Hematopoietic multipotent progenitor cell treated with erythropoietin and hydrocortisone succinate and interleukin-3 and kit ligand, for 8 days (in vitro differentiated cells): ENCODE measurements at regions not wholly inside any gene's neighbourhood (a gene's known extent, or its start where the extent isn't known, plus 50 kb on each side); places are given as distances from the start of the nearest gene placed in this dataset.

ENCODE experiments used
- DNase-seq: peaks from one replicate; pipeline ENCODE4 v3.0.0-alpha.2; 2015

- peak; percentile 4 for DNase-seq
Measured at GRCh38 chr2:120669121-120669952, 66.3 kb upstream of the GLI2 start.

- no peak for DNase-seq
Measured at GRCh38 chr2:120669971-120670370, 65.7 kb upstream of the GLI2 start.

- DNase-seq, result no peak
Measured at GRCh38 chr2:120670371-120670770, 65.3 kb upstream of the GLI2 start.

- no peak for DNase-seq
Measured at GRCh38 chr2:120670771-120671480, 64.7 kb upstream of the GLI2 start.

- no peak for DNase-seq
Measured at GRCh38 chr2:120672526-120673204, 63.0 kb upstream of the GLI2 start.

- no peak for DNase-seq
Measured at GRCh38 chr2:120673205-120673550, 62.5 kb upstream of the GLI2 start.

GRCh38 chr2:120673571-120674061 lies 62.1 kb upstream of the GLI2 start:
- no peak for DNase-seq

- no peak for DNase-seq
Measured at GRCh38 chr2:120674246-120675170, 61.2 kb upstream of the GLI2 start.

- DNase-seq, result peak; percentile 34
Measured at GRCh38 chr2:120675460-120676130, 60.1 kb upstream of the GLI2 start.

GRCh38 chr2:120677221-120677620 lies 58.4 kb upstream of the GLI2 start:
- DNase-seq, result no peak

GRCh38 chr2:120677696-120678247 lies 57.9 kb upstream of the GLI2 start:
- no peak for DNase-seq

GRCh38 chr2:120678251-120678650 lies 57.4 kb upstream of the GLI2 start:
- DNase-seq, result no peak

GRCh38 chr2:120678926-120679325 lies 56.7 kb upstream of the GLI2 start:
- DNase-seq, result no peak

- no peak for DNase-seq
Measured at GRCh38 chr2:120679526-120679925, 56.1 kb upstream of the GLI2 start.

- DNase-seq, result peak; percentile 77
Measured at GRCh38 chr2:120680136-120680761, 55.4 kb upstream of the GLI2 start.

GRCh38 chr2:120681181-120681580 lies 54.5 kb upstream of the GLI2 start:
- no peak for DNase-seq

- DNase-seq, result no peak
Measured at GRCh38 chr2:120681696-120682288, 53.9 kb upstream of the GLI2 start.

GRCh38 chr2:120682654-120683053 lies 53.0 kb upstream of the GLI2 start:
- DNase-seq, result no peak

GRCh38 chr2:120683081-120683480 lies 52.6 kb upstream of the GLI2 start:
- no peak for DNase-seq

- DNase-seq, result no peak
Measured at GRCh38 chr2:120683701-120684100, 52.0 kb upstream of the GLI2 start.
